RWPE2 (cell line): ENCODE measurements at regions not wholly inside any gene's neighbourhood (a gene's known extent, or its start where the extent isn't known, plus 50 kb on each side); places are given as distances from the start of the nearest gene placed in this dataset.

Source experiments
- ATAC-seq: fragments of 200-7000 bp; cut with Tn5 transposase; 3 replicates; pipeline ENCODE4 v1.9.1; 2021; ENCODE audit warnings: low read depth
- DNase-seq: peaks from one replicate; pipeline ENCODE4 v3.0.0-alpha.2; 2020; ENCODE audit warnings: low spot score
- H3K27ac ChIP-seq: fragments of 450-650 bp; 2 replicates; pipeline ENCODE4 v1.5.1; 2017; ENCODE audit warnings: mild to moderate bottlenecking; ENCODE audit not compliant: poor library complexity, severe bottlenecking
- H3K27me3 ChIP-seq: fragments of 250-450 bp; sonication (Bioruptor Pico); 2 replicates; pipeline ENCODE4 v1.5.1; 2021; ENCODE audit warnings: mild to moderate bottlenecking, moderate library complexity; ENCODE audit not compliant: insufficient read depth, poor library complexity, severe bottlenecking
- H3K36me3 ChIP-seq: fragments of 250-450 bp; sonication (Bioruptor Pico); 2 replicates; pipeline ENCODE4 v1.5.1; 2020; ENCODE audit warnings: low read depth, mild to moderate bottlenecking, moderate library complexity
- H3K4me1 ChIP-seq: fragments of 250-450 bp; sonication (Bioruptor Pico); 2 replicates; pipeline ENCODE4 v1.5.1; 2021; ENCODE audit warnings: mild to moderate bottlenecking, moderate library complexity; ENCODE audit not compliant: insufficient read depth, poor library complexity, severe bottlenecking
- H3K4me3 ChIP-seq: fragments of 250-450 bp; sonication (Bioruptor Pico); 2 replicates; pipeline ENCODE4 v1.5.1; 2021; ENCODE audit warnings: mild to moderate bottlenecking, moderate library complexity; ENCODE audit not compliant: severe bottlenecking
- H3K9me3 ChIP-seq: fragments of 250-450 bp; sonication (Bioruptor Pico); 2 replicates; pipeline ENCODE4 v1.5.1; 2021; ENCODE audit warnings: mild to moderate bottlenecking, moderate library complexity; ENCODE audit not compliant: severe bottlenecking
- TF ChIP-seq, protein P1 (sequence below): fragments of 450-650 bp; IDR thresholded peaks from one replicate; pipeline ENCODE4 v1.5.1; 2017; ENCODE audit warnings: mild to moderate bottlenecking, moderate library complexity; ENCODE audit not compliant: poor library complexity, severe bottlenecking

DNA sequence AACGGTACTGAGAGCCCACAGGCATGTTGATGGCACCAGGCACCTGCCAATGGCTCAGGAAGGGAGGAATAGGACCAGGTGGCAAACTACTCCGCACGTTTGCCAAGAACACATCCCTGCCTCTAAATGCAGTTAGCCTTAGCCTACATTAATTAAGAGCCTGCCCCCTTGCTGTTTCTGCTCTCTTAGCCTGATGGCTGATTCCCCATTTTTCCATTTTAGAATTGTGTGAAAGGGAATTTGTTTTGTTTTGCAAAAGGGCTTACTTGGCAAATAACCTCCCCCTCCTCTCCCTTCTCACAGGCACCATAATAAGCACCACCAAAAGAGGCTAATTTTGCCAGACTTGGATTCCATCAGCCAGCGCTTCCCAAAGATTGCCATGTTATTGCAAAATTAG, 1203.2 kb downstream of the SORCS3 start:
- TF ChIP-seq, protein P1, sequence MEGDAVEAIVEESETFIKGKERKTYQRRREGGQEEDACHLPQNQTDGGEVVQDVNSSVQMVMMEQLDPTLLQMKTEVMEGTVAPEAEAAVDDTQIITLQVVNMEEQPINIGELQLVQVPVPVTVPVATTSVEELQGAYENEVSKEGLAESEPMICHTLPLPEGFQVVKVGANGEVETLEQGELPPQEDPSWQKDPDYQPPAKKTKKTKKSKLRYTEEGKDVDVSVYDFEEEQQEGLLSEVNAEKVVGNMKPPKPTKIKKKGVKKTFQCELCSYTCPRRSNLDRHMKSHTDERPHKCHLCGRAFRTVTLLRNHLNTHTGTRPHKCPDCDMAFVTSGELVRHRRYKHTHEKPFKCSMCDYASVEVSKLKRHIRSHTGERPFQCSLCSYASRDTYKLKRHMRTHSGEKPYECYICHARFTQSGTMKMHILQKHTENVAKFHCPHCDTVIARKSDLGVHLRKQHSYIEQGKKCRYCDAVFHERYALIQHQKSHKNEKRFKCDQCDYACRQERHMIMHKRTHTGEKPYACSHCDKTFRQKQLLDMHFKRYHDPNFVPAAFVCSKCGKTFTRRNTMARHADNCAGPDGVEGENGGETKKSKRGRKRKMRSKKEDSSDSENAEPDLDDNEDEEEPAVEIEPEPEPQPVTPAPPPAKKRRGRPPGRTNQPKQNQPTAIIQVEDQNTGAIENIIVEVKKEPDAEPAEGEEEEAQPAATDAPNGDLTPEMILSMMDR = no peak
- H3K9me3 ChIP-seq = no peaks in the 10 kb centered on the region
- H3K27me3 ChIP-seq = no peaks in the 10 kb centered on the region
- no peaks in the 10 kb centered on the region for H3K4me1 ChIP-seq
- ATAC-seq = no peak
- no peak overlapping the region for H3K27ac ChIP-seq
- H3K4me3 ChIP-seq = no peak overlapping the region
- DNase-seq = no peak
- no peaks in the 10 kb centered on the region for H3K36me3 ChIP-seq

DNA sequence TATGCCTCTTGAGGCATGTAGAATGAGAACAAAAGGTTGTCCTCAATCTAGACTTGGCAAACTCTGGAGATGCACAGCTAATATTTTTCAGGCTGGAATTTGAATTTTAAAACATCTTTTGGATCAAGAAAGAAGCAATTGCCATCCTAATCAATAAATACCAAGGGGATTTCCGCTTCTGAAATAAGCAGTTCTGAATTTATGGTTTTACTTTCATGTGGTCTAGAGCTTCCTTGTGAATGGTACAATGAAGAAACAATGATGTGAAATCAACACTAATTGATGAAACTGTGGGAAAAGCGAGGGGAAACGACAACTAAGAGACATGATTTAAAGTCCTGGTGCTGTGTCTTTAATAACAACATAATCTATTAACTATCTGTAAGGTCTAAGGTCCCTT, 1202.7 kb downstream of the SORCS3 start:
- TF ChIP-seq, protein P1 = no peak
- Histone ChIP-seq H3K27me3 (no peaks in the 10 kb centered on the region), H3K4me3 (no peak overlapping the region), H3K9me3 (no peaks in the 10 kb centered on the region), H3K27ac (no peak overlapping the region), H3K4me1 (no peaks in the 10 kb centered on the region), H3K36me3 (no peaks in the 10 kb centered on the region)
- DNase-seq (no peak), ATAC-seq (no peak)

DNA sequence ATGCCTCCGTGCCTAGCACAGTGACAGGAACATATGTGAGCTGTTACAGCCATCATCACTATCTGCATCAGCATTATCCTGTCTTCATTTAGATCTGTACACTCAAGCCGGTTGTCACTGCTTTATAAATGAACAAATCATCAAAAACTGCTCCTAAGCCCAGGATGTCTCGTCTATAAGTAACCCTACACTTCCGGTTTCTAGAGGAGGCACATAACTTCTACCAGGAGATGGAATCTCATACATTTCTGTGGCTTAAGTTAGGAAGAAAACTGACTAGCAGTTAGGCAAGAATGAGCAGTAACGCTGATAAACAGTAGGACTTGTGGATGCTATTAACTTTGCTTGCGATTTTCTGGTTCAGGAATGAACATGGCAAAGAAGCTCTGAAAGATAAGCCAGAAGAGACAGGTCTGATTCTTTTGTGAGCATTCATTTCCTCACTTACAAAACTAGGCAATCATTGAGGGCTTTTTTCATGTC, 1199.2 kb downstream of the SORCS3 start:
- no peaks in the 10 kb centered on the region for H3K36me3 ChIP-seq
- H3K4me3 ChIP-seq = no peak overlapping the region
- DNase-seq (no peak), ATAC-seq (no peak)
- TF ChIP-seq, protein P1 = no peak
- no peaks in the 10 kb centered on the region for H3K9me3 ChIP-seq
- peaks cover 3% of the 10 kb centered on the region for H3K4me1 ChIP-seq
- no peak overlapping the region for H3K27ac ChIP-seq
- H3K27me3 ChIP-seq = no peaks in the 10 kb centered on the region

DNA sequence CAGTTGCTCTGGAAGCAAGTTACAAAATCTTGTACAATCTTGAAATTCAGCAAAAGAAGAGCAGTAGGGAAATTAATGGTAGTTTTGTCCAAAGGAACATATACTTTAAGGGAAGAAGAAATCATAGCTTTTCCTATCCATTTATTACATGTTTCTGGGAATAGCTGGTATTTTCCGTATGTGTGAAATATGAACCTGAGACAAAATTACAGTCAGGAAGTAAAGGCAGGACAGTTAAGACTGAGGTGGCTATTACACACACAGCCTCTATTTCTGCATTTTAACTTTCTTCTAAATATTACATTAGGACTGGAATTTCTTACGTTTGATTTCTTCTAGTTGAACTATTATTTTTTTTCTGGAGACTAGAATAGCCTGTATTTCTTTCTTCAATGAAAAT, 1197.3 kb downstream of the SORCS3 start:
- Histone ChIP-seq H3K9me3 (no peaks in the 10 kb centered on the region), H3K4me3 (peak overlapping the region; percentile 18), H3K4me1 (peaks cover 3% of the 10 kb centered on the region), H3K36me3 (no peaks in the 10 kb centered on the region), H3K27ac (no peak overlapping the region), H3K27me3 (no peaks in the 10 kb centered on the region)
- ATAC-seq (no peak), DNase-seq (no peak)
- TF ChIP-seq, protein P1 = no peak

DNA sequence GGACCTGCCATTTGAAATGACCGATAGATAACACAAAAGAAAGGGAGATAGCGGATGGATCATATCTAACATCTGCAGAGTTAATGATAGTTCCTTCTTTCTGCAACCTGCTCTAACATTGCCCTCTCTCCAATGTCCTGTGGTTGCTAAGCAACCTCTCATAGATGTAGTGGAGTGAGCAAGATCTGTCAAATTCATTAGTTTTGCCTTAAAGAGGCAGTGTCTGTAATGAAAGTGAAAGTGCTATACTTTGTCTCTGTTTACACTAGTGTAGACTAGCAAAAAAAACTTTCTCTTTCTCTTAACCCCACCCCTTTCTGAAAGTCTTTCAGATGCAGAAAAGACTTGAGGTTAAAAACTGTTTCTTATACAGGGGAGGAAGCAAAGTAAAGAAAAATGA, 1196.9 kb downstream of the SORCS3 start:
- H3K4me1 ChIP-seq = peaks cover 3% of the 10 kb centered on the region
- peak; percentile 55 for ATAC-seq
- DNase-seq = no peak
- no peaks in the 10 kb centered on the region for H3K36me3 ChIP-seq
- no peaks in the 10 kb centered on the region for H3K9me3 ChIP-seq
- H3K4me3 ChIP-seq = peak overlapping the region; percentile 18
- no peaks in the 10 kb centered on the region for H3K27me3 ChIP-seq
- TF ChIP-seq, protein P1 = no peak
- no peak overlapping the region for H3K27ac ChIP-seq
